GM12878 (cell line): ENCODE measurements at regions not wholly inside any gene's neighbourhood (a gene's known extent, or its start where the extent isn't known, plus 50 kb on each side); places are given as distances from the start of the nearest gene placed in this dataset.

Experiments used
- ATAC-seq: fragments of 200-7000 bp; cut with Tn5 transposase; 3 replicates; pipeline ENCODE4 v1.9.1; 2020; ENCODE audit warnings: mild to moderate bottlenecking, moderate library complexity
- BruUV-seq: library from RNA; stranded (reverse); fragments of 400-500 nt; replicated peaks from 2 replicates; lab custom pipeline; 2021; lab: Mats Ljungman, UMichigan
- CTCF ChIA-PET: fragments of 300-600 bp; sonication (Branson Sonifier 250); formaldehyde crosslinking; extraction: SDS; loops from one replicate; lab custom pipeline; 2021; ENCODE audit warnings: inconsistent platforms; lab: Yijun Ruan, JAX
- POLR2A ChIA-PET: fragments of 350-600 bp; formaldehyde crosslinking; extraction: SDS; loops from one replicate; lab custom pipeline; 2021; ENCODE audit warnings: inconsistent platforms; lab: Charles Lee
- RAD21 ChIA-PET: fragments of 300-600 bp; sonication (Branson Sonifier 250); formaldehyde crosslinking; loops from one replicate; lab custom pipeline; 2023; ENCODE audit warnings: antibody characterized with exemption; ENCODE audit not compliant: unreplicated experiment; lab: Charles Lee
- SMC1A ChIA-PET: fragments of 300-600 bp; sonication (Branson Sonifier 250); formaldehyde crosslinking; loops from one replicate; lab custom pipeline; 2023; ENCODE audit not compliant: unreplicated experiment, uncharacterized antibody; lab: Charles Lee
- DNase-seq: peaks from one replicate; pipeline ENCODE4 v3.0.0-alpha.2; 2011; ENCODE audit warnings: low read depth, low spot score
- FAIRE-seq: peaks from 3 replicates; lab custom pipeline; 2011; peaks lifted over from hg19 to GRCh38; lab: Jason Lieb, UNC
- H2AFZ ChIP-seq: 2 replicates; pipeline ENCODE4 v1.6.0; 2011; ENCODE audit warnings: low read depth, low read length, control low read depth; ENCODE audit not compliant: control insufficient read depth
- H3K27ac ChIP-seq: 2 replicates; pipeline ENCODE4 v1.5.1; 2011; ENCODE audit warnings: control low read depth; ENCODE audit not compliant: control insufficient read depth, insufficient read depth
- H3K27me3 ChIP-seq, 2 experiments: replicated peaks in 1 of 2; 2 replicates each; pipeline versions ENCODE4 v1.6.0 to v1.6.1; 2011; ENCODE audit warnings: low read length in 1 of 2; ENCODE audit not compliant: control insufficient read depth in 2 of 2, insufficient read depth in 2 of 2
- H3K36me3 ChIP-seq, 2 experiments: 2 replicates each; pipeline ENCODE4 v1.5.1; 2011; ENCODE audit warnings: low read length in 1 of 2; ENCODE audit not compliant: control insufficient read depth in 2 of 2, insufficient read depth in 2 of 2
- H3K4me1 ChIP-seq: 2 replicates; pipeline ENCODE4 v1.6.1; 2011; ENCODE audit warnings: mild to moderate bottlenecking, low read length, moderate library complexity, mixed read lengths; ENCODE audit not compliant: control insufficient read depth, insufficient read depth
- H3K4me2 ChIP-seq: 2 replicates; pipeline ENCODE4 v1.6.0; 2011; ENCODE audit warnings: control low read depth; ENCODE audit not compliant: control insufficient read depth, insufficient read depth
- H3K4me3 ChIP-seq: fragments of 200-600 bp; sonication (generic); 2 replicates; pipeline ENCODE4 v1.5.1; 2016
- H3K79me2 ChIP-seq: 2 replicates; pipeline ENCODE4 v1.6.0; 2011; ENCODE audit warnings: low read length; ENCODE audit not compliant: control insufficient read depth, insufficient read depth
- H3K9ac ChIP-seq: 2 replicates; pipeline ENCODE4 v1.8.0; 2011; ENCODE audit warnings: low read length, control low read depth, mixed read lengths; ENCODE audit not compliant: control insufficient read depth, insufficient read depth
- H3K9me3 ChIP-seq: replicated peaks from 3 replicates; pipeline ENCODE4 v1.5.1; 2011; ENCODE audit warnings: mild to moderate bottlenecking, low read length; ENCODE audit not compliant: control insufficient read depth, insufficient read depth
- H4K20me1 ChIP-seq: 2 replicates; pipeline ENCODE4 v1.6.0; 2011; ENCODE audit not compliant: control insufficient read depth, insufficient read depth
- ASH2L ChIP-seq: fragments of 300-600, 200-600 bp; sonication (generic); IDR thresholded peaks from 2 replicates; pipeline ENCODE4 v1.6.1; 2017; ENCODE audit warnings: low read depth, mild to moderate bottlenecking, borderline replicate concordance
- ATF2 ChIP-seq: IDR thresholded peaks from 2 replicates; pipeline ENCODE4 v1.6.1; 2012; ENCODE audit warnings: low read length, inconsistent platforms
- ATF3 ChIP-seq: IDR thresholded peaks from 2 replicates; pipeline ENCODE4 v1.6.1; 2011; ENCODE audit warnings: low read depth, mild to moderate bottlenecking, low read length, moderate library complexity, borderline replicate concordance; ENCODE audit errors: extremely low read depth
- ATF7 ChIP-seq: fragments of 450-650 bp; IDR thresholded peaks from 2 replicates; pipeline ENCODE4 v1.6.1; 2016; ENCODE audit warnings: low read depth, mild to moderate bottlenecking
- CHD1 ChIP-seq: IDR thresholded peaks from 2 replicates; pipeline ENCODE4 v1.6.1; 2012; ENCODE audit warnings: low read depth, low read length, improper control_type of control experiment
- HDAC6 ChIP-seq: fragments of 200-600 bp; sonication (generic); IDR thresholded peaks from one replicate; pipeline ENCODE4 v1.8.0; 2017; ENCODE audit warnings: antibody characterized with exemption; ENCODE audit not compliant: unreplicated experiment
- HSF1 ChIP-seq: fragments of 150-350 bp; IDR thresholded peaks from 2 replicates; pipeline ENCODE4 v1.6.1; 2014; ENCODE audit warnings: mild to moderate bottlenecking, low read depth, low read length
- LARP7 ChIP-seq: fragments of 450-650 bp; IDR thresholded peaks from 2 replicates; pipeline ENCODE4 v1.6.1; 2017; ENCODE audit warnings: mild to moderate bottlenecking
- NFYA ChIP-seq: IDR thresholded peaks from 2 replicates; pipeline ENCODE4 v1.6.1; 2011; ENCODE audit warnings: low read depth, mild to moderate bottlenecking, low read length, improper control_type of control experiment, borderline replicate concordance
- PML ChIP-seq: IDR thresholded peaks from 2 replicates; pipeline ENCODE4 v1.6.1; 2012; ENCODE audit warnings: low read length, inconsistent platforms
- POLR2A ChIP-seq: IDR thresholded peaks from 2 replicates; pipeline ENCODE4 v1.6.1; 2011; ENCODE audit warnings: low read depth, mild to moderate bottlenecking, low read length
- PRDM15 ChIP-seq: fragments of 450-650 bp; formaldehyde crosslinking; IDR thresholded peaks from 2 replicates; pipeline ENCODE4 v1.4.0; 2020; ENCODE audit warnings: mild to moderate bottlenecking, moderate library complexity
- SKIL ChIP-seq: fragments of 450-650 bp; IDR thresholded peaks from 2 replicates; pipeline ENCODE4 v1.6.1; 2017; ENCODE audit warnings: mild to moderate bottlenecking, low read depth, inconsistent platforms; ENCODE audit not compliant: poor library complexity, severe bottlenecking
- SREBF2 ChIP-seq: IDR thresholded peaks from 2 replicates; pipeline ENCODE4 v1.6.1; 2012; ENCODE audit warnings: mild to moderate bottlenecking, low read length
- TBL1XR1 ChIP-seq: IDR thresholded peaks from 2 replicates; pipeline ENCODE4 v1.6.1; 2012; ENCODE audit warnings: low read depth, low read length, improper control_type of control experiment
- WGBS: methylation state at CpG from one replicate; pipeline ENCODE4 v1.1.6; 2016; ENCODE audit warnings: low lambda C conversion rate; ENCODE audit not compliant: insufficient replicate concordance, insufficient coverage; ENCODE audit errors: missing lambda C conversion rate; 5-methylcytosine and 5-hydroxymethylcytosine counted together
- in situ Hi-C: fragments of 300-500 bp; cut with MboI; formaldehyde crosslinking; loops from 9 replicates; pipeline ENCODE4 v1.14.3; 2018; ENCODE audit warnings: mixed read lengths
- intact Hi-C: fragments of 100-400 bp; cut with micrococcal nuclease; formaldehyde crosslinking; loops from one replicate; pipeline ENCODE4 v1.14.2; 2022; ENCODE audit not compliant: unreplicated experiment

- RAD21 ChIA-PET, result interaction anchor here (0.5 to 1.3 kb wide), 2 partner anchors 13 to 357 kb away, joined by 3 read pairs; no protein-coding TSS in a partner anchor
- no peaks in the 10 kb centered on the region for H4K20me1 ChIP-seq
- CTCF ChIA-PET, result interaction anchor here (0.5 to 3.9 kb wide), 8 partner anchors 11 to 889 kb away, joined by 3 to 23 read pairs (median 4); no protein-coding TSS in a partner anchor
- in situ Hi-C loops (no loop called here), intact Hi-C loops (loop anchor here (10.0 kb wide), 1 partner anchor 563 kb away; no protein-coding TSS in a partner anchor)
- SMC1A ChIA-PET, result interaction anchor here (0.7 kb wide), 1 partner anchor 889 kb away, joined by 3 read pairs; no protein-coding TSS in a partner anchor
- DNase-seq, result no peak
- 13% methylated on average over 12 of the region's 12 CpGs for WGBS
- no peak overlapping the region for H3K9ac ChIP-seq
- H3K27me3 ChIP-seq, result peaks cover 2 to 3% of the 10 kb centered on the region in 2 experiments; a peak in 2 of 4 replicates
- H3K4me2 ChIP-seq, result no peak overlapping the region
- no TSS peak for BruUV-seq
- POLR2A ChIA-PET, result interaction anchor here (0.6 kb wide), 1 partner anchor 9 kb away, joined by 4 read pairs; no protein-coding TSS in a partner anchor
- FAIRE-seq, result no peak
- ATAC-seq, result peak; percentile 12; the same call in 1 of the 3 replicates
- H3K79me2 ChIP-seq, result no peaks in the 10 kb centered on the region
- H2AFZ ChIP-seq, result no peak overlapping the region
- no peaks in the 10 kb centered on the region for H3K9me3 ChIP-seq
- no peaks in the 10 kb centered on the region for H3K4me1 ChIP-seq
- no peak overlapping the region for H3K27ac ChIP-seq
- H3K36me3 ChIP-seq, result no peaks in the 10 kb centered on the region
- H3K4me3 ChIP-seq, result no peak overlapping the region
- TF ChIP-seq ATF3, result no peak
- TF ChIP-seq PRDM15 (CRISPR knock-in tag), result no peak
- no peak for TF ChIP-seq CHD1
- TF ChIP-seq SKIL, result no peak
- TF ChIP-seq HSF1, result no peak
- TF ChIP-seq POLR2A, result no peak
- TF ChIP-seq TBL1XR1, result no peak
- no peak for TF ChIP-seq NFYA
- TF ChIP-seq SREBF2, result no peak
- TF ChIP-seq ATF2, result no peak
- TF ChIP-seq PML, result no peak
- TF ChIP-seq LARP7, result no peak
- TF ChIP-seq HDAC6, result no peak
- TF ChIP-seq ASH2L, result no peak
- TF ChIP-seq ATF7, result no peak
These were observed 135.2 kb upstream of the PODXL start for GRCh38 chr7:131691454-131692130.
